Stimulated activated effector memory CD8-positive, alpha-beta T cell treated with anti-CD3 and anti-CD28 coated beads, Interleukin-12 subunit alpha, Interleukin-12 subunit beta, amount 100 ng/mL, for 72 hours (primary cell): ENCODE measurements at regions not wholly inside any gene's neighbourhood (a gene's known extent, or its start where the extent isn't known, plus 50 kb on each side); places are given as distances from the start of the nearest gene placed in this dataset.

ENCODE experiments used
- ATAC-seq: fragments of 150-1000 bp; cut with Tn5 transposase; 2 replicates; pipeline ENCODE4 v1.10.0; 2021
- DNase-seq, 2 donors: peaks; one replicate each; pipeline ENCODE4 v3.0.0; 2021 to 2022; ENCODE audit warnings: low spot score in 2 of 2
- H3K27ac Mint-ChIP-seq: one replicate; pipeline ENCODE4 v1.8.0; 2022; ENCODE audit warnings: mild to moderate bottlenecking, mixed read lengths
- H3K36me3 Mint-ChIP-seq: one replicate; pipeline ENCODE4 v1.8.0; 2022; ENCODE audit warnings: mild to moderate bottlenecking, mixed read lengths
- H3K4me1 Mint-ChIP-seq: one replicate; pipeline ENCODE4 v1.8.0; 2022; ENCODE audit warnings: mixed read lengths
- H3K4me3 Mint-ChIP-seq: one replicate; pipeline ENCODE4 v1.8.0; 2022; ENCODE audit warnings: mild to moderate bottlenecking, mixed read lengths
- H3K9me3 Mint-ChIP-seq: one replicate; pipeline ENCODE4 v1.8.0; 2022; ENCODE audit warnings: mixed read lengths

- H3K27ac Mint-ChIP-seq: no peak overlapping the region
- ATAC-seq: peak; percentile 4
Measured at GRCh38 chr3:127062926-127063325, 80.0 kb downstream of the PLXNA1 start.

GRCh38 chr3:127063916-127064315, 81.0 kb downstream of the PLXNA1 start:
- H3K36me3 Mint-ChIP-seq: no peaks in the 10 kb centered on the region
- DNase-seq: no peak
- no peak overlapping the region for H3K4me3 Mint-ChIP-seq
- H3K9me3 Mint-ChIP-seq: no peaks in the 10 kb centered on the region
- no peak for ATAC-seq
- H3K27ac Mint-ChIP-seq: no peak overlapping the region
- no peaks in the 10 kb centered on the region for H3K4me1 Mint-ChIP-seq

More at GRCh38 chr3:127062926-127063325, 80.0 kb downstream of the PLXNA1 start:
- no peak overlapping the region for H3K4me3 Mint-ChIP-seq
- no peak for DNase-seq
- H3K9me3 Mint-ChIP-seq: no peaks in the 10 kb centered on the region
- no peaks in the 10 kb centered on the region for H3K36me3 Mint-ChIP-seq
- no peaks in the 10 kb centered on the region for H3K4me1 Mint-ChIP-seq

- no peaks in the 10 kb centered on the region for H3K4me1 Mint-ChIP-seq
- H3K4me3 Mint-ChIP-seq: no peak overlapping the region
Measured at GRCh38 chr3:127064391-127065137, 81.6 kb downstream of the PLXNA1 start.

GRCh38 chr3:127065138-127065427, 82.2 kb downstream of the PLXNA1 start:
- Mint-ChIP-seq H3K9me3 (no peaks in the 10 kb centered on the region), H3K4me1 (no peaks in the 10 kb centered on the region), H3K27ac (no peak overlapping the region), H3K4me3 (no peak overlapping the region), H3K36me3 (no peaks in the 10 kb centered on the region)
- DNase-seq (no peak), ATAC-seq (no peak)

More at GRCh38 chr3:127064391-127065137, 81.6 kb downstream of the PLXNA1 start:
- Mint-ChIP-seq H3K36me3 (no peaks in the 10 kb centered on the region), H3K9me3 (no peaks in the 10 kb centered on the region), H3K27ac (no peak overlapping the region)
- DNase-seq: no peak
- ATAC-seq: peak; percentile 65

GRCh38 chr3:127065561-127066290, 82.8 kb downstream of the PLXNA1 start:
- Mint-ChIP-seq H3K9me3 (no peaks in the 10 kb centered on the region), H3K27ac (no peak overlapping the region), H3K4me3 (no peak overlapping the region), H3K4me1 (no peaks in the 10 kb centered on the region), H3K36me3 (no peaks in the 10 kb centered on the region)
- DNase-seq (no peak), ATAC-seq (no peak)

GRCh38 chr3:127066635-127067034, 83.7 kb downstream of the PLXNA1 start:
- no peaks in the 10 kb centered on the region for H3K4me1 Mint-ChIP-seq
- H3K36me3 Mint-ChIP-seq: no peaks in the 10 kb centered on the region

GRCh38 chr3:127067116-127067910, 84.4 kb downstream of the PLXNA1 start:
- Mint-ChIP-seq H3K4me3 (no peak overlapping the region), H3K9me3 (no peaks in the 10 kb centered on the region)
- DNase-seq: no peak

More at GRCh38 chr3:127066635-127067034, 83.7 kb downstream of the PLXNA1 start:
- no peak overlapping the region for H3K4me3 Mint-ChIP-seq
- H3K27ac Mint-ChIP-seq: no peak overlapping the region
- ATAC-seq (no peak), DNase-seq (no peak)
- no peaks in the 10 kb centered on the region for H3K9me3 Mint-ChIP-seq

GRCh38 chr3:127068111-127068810, 85.3 kb downstream of the PLXNA1 start:
- no peak for ATAC-seq

More at GRCh38 chr3:127067116-127067910, 84.4 kb downstream of the PLXNA1 start:
- H3K36me3 Mint-ChIP-seq: no peaks in the 10 kb centered on the region
- ATAC-seq: no peak
- no peaks in the 10 kb centered on the region for H3K4me1 Mint-ChIP-seq
- no peak overlapping the region for H3K27ac Mint-ChIP-seq

GRCh38 chr3:127068871-127069270, 86.0 kb downstream of the PLXNA1 start:
- no peak overlapping the region for H3K4me3 Mint-ChIP-seq
- DNase-seq (no peak), ATAC-seq (no peak)
- no peak overlapping the region for H3K27ac Mint-ChIP-seq
- no peaks in the 10 kb centered on the region for H3K4me1 Mint-ChIP-seq
- no peaks in the 10 kb centered on the region for H3K36me3 Mint-ChIP-seq
- H3K9me3 Mint-ChIP-seq: no peaks in the 10 kb centered on the region

More at GRCh38 chr3:127068111-127068810, 85.3 kb downstream of the PLXNA1 start:
- Mint-ChIP-seq H3K4me1 (no peaks in the 10 kb centered on the region), H3K27ac (no peak overlapping the region), H3K9me3 (no peaks in the 10 kb centered on the region), H3K4me3 (no peak overlapping the region), H3K36me3 (no peaks in the 10 kb centered on the region)
- DNase-seq: no peak

- Mint-ChIP-seq H3K9me3 (no peaks in the 10 kb centered on the region), H3K36me3 (no peaks in the 10 kb centered on the region), H3K4me3 (no peak overlapping the region), H3K4me1 (peaks cover 2% of the 10 kb centered on the region), H3K27ac (no peak overlapping the region)
- DNase-seq: no peak
- ATAC-seq: no peak
Measured at GRCh38 chr3:127069814-127070440, 87.0 kb downstream of the PLXNA1 start.

GRCh38 chr3:127070776-127071175, 87.9 kb downstream of the PLXNA1 start:
- no peak overlapping the region for H3K4me3 Mint-ChIP-seq
- H3K27ac Mint-ChIP-seq: no peak overlapping the region
- no peak for DNase-seq
- H3K36me3 Mint-ChIP-seq: no peaks in the 10 kb centered on the region
- peaks cover 6% of the 10 kb centered on the region for H3K4me1 Mint-ChIP-seq
- H3K9me3 Mint-ChIP-seq: no peaks in the 10 kb centered on the region
- ATAC-seq: no peak

GRCh38 chr3:127071597-127072001, 88.7 kb downstream of the PLXNA1 start:
- peaks cover 6% of the 10 kb centered on the region for H3K4me1 Mint-ChIP-seq
- H3K36me3 Mint-ChIP-seq: no peaks in the 10 kb centered on the region
- H3K9me3 Mint-ChIP-seq: no peaks in the 10 kb centered on the region
- no peak overlapping the region for H3K4me3 Mint-ChIP-seq
- ATAC-seq (no peak), DNase-seq (no peak)
- H3K27ac Mint-ChIP-seq: no peak overlapping the region

- no peak for ATAC-seq
Measured at GRCh38 chr3:127072221-127072771, 89.4 kb downstream of the PLXNA1 start.

GRCh38 chr3:127072971-127073783, 90.3 kb downstream of the PLXNA1 start:
- DNase-seq (no peak), ATAC-seq (no peak)
- Mint-ChIP-seq H3K4me3 (no peak overlapping the region), H3K4me1 (peaks cover 6% of the 10 kb centered on the region), H3K36me3 (no peaks in the 10 kb centered on the region), H3K9me3 (no peaks in the 10 kb centered on the region), H3K27ac (peak overlapping the region; percentile 18)

More at GRCh38 chr3:127072221-127072771, 89.4 kb downstream of the PLXNA1 start:
- peak overlapping the region; percentile 18 for H3K27ac Mint-ChIP-seq
- no peaks in the 10 kb centered on the region for H3K36me3 Mint-ChIP-seq
- no peak overlapping the region for H3K4me3 Mint-ChIP-seq
- no peak for DNase-seq
- H3K4me1 Mint-ChIP-seq: peaks cover 6% of the 10 kb centered on the region
- no peaks in the 10 kb centered on the region for H3K9me3 Mint-ChIP-seq
